ENCODE measurements at regions not wholly inside any gene's neighbourhood (a gene's known extent, or its start where the extent isn't known, plus 50 kb on each side); places are given as distances from the start of the nearest gene placed in this dataset.

DNA sequence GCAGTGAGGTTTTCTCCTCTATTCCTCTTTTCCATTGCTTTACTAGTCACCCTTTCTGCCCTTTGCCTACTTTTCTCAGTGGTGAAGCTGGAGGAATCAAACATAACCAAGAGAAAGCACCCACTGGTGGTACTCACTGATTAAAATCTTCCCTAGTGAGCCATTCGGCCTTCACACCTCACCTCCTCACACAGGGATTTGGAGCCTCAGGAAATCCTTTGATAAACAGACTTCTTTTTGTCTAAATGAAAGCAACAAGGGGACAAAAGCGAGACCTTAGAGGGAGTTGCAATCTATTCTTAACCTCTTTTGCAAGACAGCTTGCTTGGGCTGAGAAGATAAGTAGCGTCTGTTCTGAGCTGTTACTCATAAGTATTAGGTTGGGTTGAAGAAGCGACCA, 572.6 kb downstream of the ZNF674 start:
- DNase-seq (ENCODE audit: low read depth, low spot score) = no peak
- ChIA-PET CTCF (no interaction called here), POLR2A (no interaction called here)
- TF ChIP-seq, protein P1, sequence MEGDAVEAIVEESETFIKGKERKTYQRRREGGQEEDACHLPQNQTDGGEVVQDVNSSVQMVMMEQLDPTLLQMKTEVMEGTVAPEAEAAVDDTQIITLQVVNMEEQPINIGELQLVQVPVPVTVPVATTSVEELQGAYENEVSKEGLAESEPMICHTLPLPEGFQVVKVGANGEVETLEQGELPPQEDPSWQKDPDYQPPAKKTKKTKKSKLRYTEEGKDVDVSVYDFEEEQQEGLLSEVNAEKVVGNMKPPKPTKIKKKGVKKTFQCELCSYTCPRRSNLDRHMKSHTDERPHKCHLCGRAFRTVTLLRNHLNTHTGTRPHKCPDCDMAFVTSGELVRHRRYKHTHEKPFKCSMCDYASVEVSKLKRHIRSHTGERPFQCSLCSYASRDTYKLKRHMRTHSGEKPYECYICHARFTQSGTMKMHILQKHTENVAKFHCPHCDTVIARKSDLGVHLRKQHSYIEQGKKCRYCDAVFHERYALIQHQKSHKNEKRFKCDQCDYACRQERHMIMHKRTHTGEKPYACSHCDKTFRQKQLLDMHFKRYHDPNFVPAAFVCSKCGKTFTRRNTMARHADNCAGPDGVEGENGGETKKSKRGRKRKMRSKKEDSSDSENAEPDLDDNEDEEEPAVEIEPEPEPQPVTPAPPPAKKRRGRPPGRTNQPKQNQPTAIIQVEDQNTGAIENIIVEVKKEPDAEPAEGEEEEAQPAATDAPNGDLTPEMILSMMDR (IDR thresholded peaks at IDR 0.05; ENCODE audit: low read depth, low read length) = no peak
- Histone ChIP-seq H3K27ac (ENCODE audit: low read depth, low read length) (no peak overlapping the region), H3K27me3 (ENCODE audit: control insufficient read depth, insufficient read depth, low read length) (no peaks in the 10 kb centered on the region), H3K9me3 (ENCODE audit: control insufficient read depth, insufficient read depth, low read length) (no peaks in the 10 kb centered on the region), H3K4me3 (ENCODE audit: low read depth, low read length) (no peak overlapping the region)

- DNase-seq (ENCODE audit: low read depth, low spot score) = no peak
- Histone ChIP-seq H3K4me3 (ENCODE audit: low read depth, low read length) (no peak overlapping the region), H3K9me3 (ENCODE audit: control insufficient read depth, insufficient read depth, low read length) (no peaks in the 10 kb centered on the region; the same call in 1 of the 2 replicates), H3K27me3 (ENCODE audit: control insufficient read depth, insufficient read depth, low read length) (no peaks in the 10 kb centered on the region), H3K27ac (ENCODE audit: low read depth, low read length) (no peak overlapping the region)
- TF ChIP-seq, protein P1 (IDR thresholded peaks at IDR 0.05; ENCODE audit: low read depth, low read length) = no peak
- ChIA-PET POLR2A (no interaction called here), CTCF (no interaction called here)
These were observed 585.7 kb downstream of the ZNF674 start for GRCh38 chrX:45959567-45959966.

DNA sequence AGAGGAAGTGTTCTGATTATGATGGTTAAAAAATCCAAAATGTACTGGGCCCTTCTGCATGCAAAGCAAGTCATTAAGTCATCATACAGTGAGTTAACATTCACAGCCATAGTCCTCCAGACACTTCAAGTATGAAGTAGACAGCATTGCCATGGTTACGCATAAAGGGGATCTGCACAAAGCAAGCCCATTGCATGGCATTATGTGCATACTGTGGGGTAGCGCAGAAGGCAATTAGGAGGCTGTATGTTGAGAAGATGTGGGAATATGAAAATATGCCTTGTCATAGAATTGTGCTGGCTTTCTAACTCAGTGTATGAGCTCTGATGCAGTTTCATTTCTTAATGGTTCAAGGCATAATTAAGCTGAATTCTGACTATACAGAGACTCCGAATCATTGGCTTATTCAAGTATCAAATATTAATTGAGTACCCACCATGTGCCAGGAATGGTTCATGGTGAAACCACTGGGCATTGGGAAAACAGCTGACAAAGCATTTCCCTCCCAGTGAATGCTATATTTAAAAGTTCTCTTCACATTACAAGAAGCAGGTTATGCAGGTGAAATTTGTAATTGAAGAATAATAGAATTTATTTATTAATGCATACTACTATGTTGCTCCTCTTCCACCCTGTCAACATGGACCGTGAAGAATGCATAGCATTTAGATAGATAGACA, 588.9 kb downstream of the ZNF674 start:
- no peaks in the 10 kb centered on the region for H3K27me3 ChIP-seq (ENCODE audit: control insufficient read depth, insufficient read depth, low read length)
- ChIA-PET POLR2A (no interaction called here), CTCF (no interaction called here)
- no peaks in the 10 kb centered on the region; the same call in 1 of the 2 replicates for H3K9me3 ChIP-seq (ENCODE audit: control insufficient read depth, insufficient read depth, low read length)
- H3K4me3 ChIP-seq (ENCODE audit: low read depth, low read length) = no peak overlapping the region
- no peak overlapping the region for H3K27ac ChIP-seq (ENCODE audit: low read depth, low read length)
- DNase-seq (ENCODE audit: low read depth, low spot score) = no peak
- TF ChIP-seq, protein P1 (IDR thresholded peaks at IDR 0.05; ENCODE audit: low read depth, low read length) = no peak

GRCh38 chrX:45955661-45956060, 589.6 kb downstream of the ZNF674 start:
- Histone ChIP-seq H3K4me3 (ENCODE audit: low read depth, low read length) (no peak overlapping the region), H3K27me3 (ENCODE audit: control insufficient read depth, insufficient read depth, low read length) (no peaks in the 10 kb centered on the region), H3K9me3 (ENCODE audit: control insufficient read depth, insufficient read depth, low read length) (no peaks in the 10 kb centered on the region; the same call in 1 of the 2 replicates), H3K27ac (ENCODE audit: low read depth, low read length) (no peak overlapping the region)
- ChIA-PET POLR2A (no interaction called here), CTCF (no interaction called here)
- no peak for DNase-seq (ENCODE audit: low read depth, low spot score)
- TF ChIP-seq, protein P1 (IDR thresholded peaks at IDR 0.05; ENCODE audit: low read depth, low read length) = no peak

GRCh38 chrX:45954026-45954425, 591.2 kb downstream of the ZNF674 start:
- Histone ChIP-seq H3K4me3 (ENCODE audit: low read depth, low read length) (no peak overlapping the region), H3K27me3 (ENCODE audit: control insufficient read depth, insufficient read depth, low read length) (no peaks in the 10 kb centered on the region), H3K9me3 (ENCODE audit: control insufficient read depth, insufficient read depth, low read length) (no peaks in the 10 kb centered on the region), H3K27ac (ENCODE audit: low read depth, low read length) (no peak overlapping the region)
- ChIA-PET CTCF (no interaction called here), POLR2A (no interaction called here)
- no peak for DNase-seq (ENCODE audit: low read depth, low spot score)
- TF ChIP-seq, protein P1 (IDR thresholded peaks at IDR 0.05; ENCODE audit: low read depth, low read length) = no peak

Measured in AG04450 (cell line).